ENCODE measurements at regions not wholly inside any gene's neighbourhood (a gene's known extent, or its start where the extent isn't known, plus 50 kb on each side); places are given as distances from the start of the nearest gene placed in this dataset.
"Not testable (repeated sequence)": the region's sequence is repeated elsewhere in the genome, so short reads cannot be mapped to it uniquely, and the experiment has no call there.

DNA sequence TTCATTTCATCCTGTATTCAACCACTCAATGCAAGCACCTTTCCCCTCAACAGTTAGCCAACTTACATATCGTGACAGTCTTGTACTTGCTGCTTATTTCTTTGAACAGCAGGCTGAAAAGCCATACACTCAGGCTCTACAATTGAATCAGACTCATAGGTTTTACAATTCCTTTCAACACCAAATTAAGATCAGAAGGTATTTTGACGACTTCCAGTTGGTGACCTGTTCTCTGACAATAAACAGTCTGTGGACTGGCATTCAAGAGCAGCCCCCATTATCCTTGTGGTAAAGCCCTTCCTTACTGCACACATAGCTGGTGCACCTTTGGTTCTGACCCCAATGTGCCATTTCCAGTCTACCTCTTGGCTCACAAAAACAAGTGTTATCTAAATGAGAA, 140.0 kb upstream of the MB21D2 start:
- ATAC-seq (ENCODE audit: insufficient read depth, low read depth) (no peak), DNase-seq (no peak)
- Histone ChIP-seq H3K4me1 (ENCODE audit: insufficient read depth, low read length) (no peaks in the 10 kb centered on the region), H3K9me3 (ENCODE audit: insufficient read depth, low read length, severe bottlenecking) (no peaks in the 10 kb centered on the region), H3K27ac (ENCODE audit: low read length) (no peak overlapping the region), H3K9ac (ENCODE audit: low read depth, low read length) (no peak overlapping the region), H2AFZ (ENCODE audit: low read depth, low read length) (no peak overlapping the region), H4K20me1 (ENCODE audit: insufficient read depth, low read length) (no peaks in the 10 kb centered on the region), H3K27me3 (ENCODE audit: insufficient read depth, low read length, poor library complexity) (peaks cover 4% of the 10 kb centered on the region), H3K4me2 (ENCODE audit: insufficient read depth, low read length) (no peak overlapping the region), H3K36me3 (ENCODE audit: insufficient read depth, low read length) (no peaks in the 10 kb centered on the region), H3K4me3 (ENCODE audit: low read depth in 1 of 2, low read length in 2 of 2) (no peak overlapping the region), H3K79me2 (ENCODE audit: insufficient read depth, low read length) (no peaks in the 10 kb centered on the region)
- no peak for TF ChIP-seq EZH2 (IDR thresholded peaks at IDR 0.05; ENCODE audit: borderline replicate concordance, low read depth, low read length, severe bottlenecking)
- TF ChIP-seq, protein P1, sequence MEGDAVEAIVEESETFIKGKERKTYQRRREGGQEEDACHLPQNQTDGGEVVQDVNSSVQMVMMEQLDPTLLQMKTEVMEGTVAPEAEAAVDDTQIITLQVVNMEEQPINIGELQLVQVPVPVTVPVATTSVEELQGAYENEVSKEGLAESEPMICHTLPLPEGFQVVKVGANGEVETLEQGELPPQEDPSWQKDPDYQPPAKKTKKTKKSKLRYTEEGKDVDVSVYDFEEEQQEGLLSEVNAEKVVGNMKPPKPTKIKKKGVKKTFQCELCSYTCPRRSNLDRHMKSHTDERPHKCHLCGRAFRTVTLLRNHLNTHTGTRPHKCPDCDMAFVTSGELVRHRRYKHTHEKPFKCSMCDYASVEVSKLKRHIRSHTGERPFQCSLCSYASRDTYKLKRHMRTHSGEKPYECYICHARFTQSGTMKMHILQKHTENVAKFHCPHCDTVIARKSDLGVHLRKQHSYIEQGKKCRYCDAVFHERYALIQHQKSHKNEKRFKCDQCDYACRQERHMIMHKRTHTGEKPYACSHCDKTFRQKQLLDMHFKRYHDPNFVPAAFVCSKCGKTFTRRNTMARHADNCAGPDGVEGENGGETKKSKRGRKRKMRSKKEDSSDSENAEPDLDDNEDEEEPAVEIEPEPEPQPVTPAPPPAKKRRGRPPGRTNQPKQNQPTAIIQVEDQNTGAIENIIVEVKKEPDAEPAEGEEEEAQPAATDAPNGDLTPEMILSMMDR (IDR thresholded peaks at IDR 0.05; ENCODE audit: borderline replicate concordance, extremely low read depth, low read length, poor library complexity, severe bottlenecking), result no peak

GRCh38 chr3:193060748-193061546, 143.3 kb upstream of the MB21D2 start:
- no peak overlapping the region for H3K4me3 ChIP-seq (ENCODE audit: low read depth in 1 of 2, low read length in 2 of 2)
- no peaks in the 10 kb centered on the region for H3K36me3 ChIP-seq (ENCODE audit: insufficient read depth, low read length)
- DNase-seq (no peak), ATAC-seq (ENCODE audit: insufficient read depth, low read depth) (no peak)
- no peak overlapping the region for H3K27ac ChIP-seq (ENCODE audit: low read length)
- H3K27me3 ChIP-seq (ENCODE audit: insufficient read depth, low read length, poor library complexity), result peaks cover 9% of the 10 kb centered on the region
- H3K79me2 ChIP-seq (ENCODE audit: insufficient read depth, low read length), result no peaks in the 10 kb centered on the region
- H3K4me2 ChIP-seq (ENCODE audit: insufficient read depth, low read length), result no peak overlapping the region
- no peaks in the 10 kb centered on the region for H3K9me3 ChIP-seq (ENCODE audit: insufficient read depth, low read length, severe bottlenecking)
- no peaks in the 10 kb centered on the region for H3K4me1 ChIP-seq (ENCODE audit: insufficient read depth, low read length)
- H2AFZ ChIP-seq (ENCODE audit: low read depth, low read length), result no peak overlapping the region
- no peaks in the 10 kb centered on the region for H4K20me1 ChIP-seq (ENCODE audit: insufficient read depth, low read length)
- H3K9ac ChIP-seq (ENCODE audit: low read depth, low read length), result no peak overlapping the region
- TF ChIP-seq, protein P1 (IDR thresholded peaks at IDR 0.05; ENCODE audit: borderline replicate concordance, extremely low read depth, low read length, poor library complexity, severe bottlenecking), result no peak
- no peak for TF ChIP-seq EZH2 (IDR thresholded peaks at IDR 0.05; ENCODE audit: borderline replicate concordance, low read depth, low read length, severe bottlenecking)

DNA sequence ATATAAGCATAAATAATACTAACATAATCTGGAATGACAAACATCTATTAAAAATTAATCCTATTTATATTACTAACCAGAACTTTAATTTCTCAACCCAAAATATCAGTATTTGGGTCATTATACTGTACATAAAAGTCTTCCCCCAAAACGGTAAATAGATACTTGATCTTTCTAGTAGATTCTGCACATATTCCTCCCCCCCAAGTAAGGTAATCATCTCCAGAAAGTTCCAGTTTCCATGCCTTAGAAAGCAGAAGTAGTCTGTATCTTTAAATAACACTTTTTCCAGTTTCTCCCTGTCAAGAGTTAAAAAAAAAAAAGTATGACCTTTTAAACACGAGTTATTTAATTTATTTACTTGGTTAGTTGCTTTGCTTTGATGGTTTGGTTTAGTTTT, 150.7 kb upstream of the MB21D2 start:
- no peak for TF ChIP-seq EZH2 (IDR thresholded peaks at IDR 0.05; ENCODE audit: borderline replicate concordance, low read depth, low read length, severe bottlenecking)
- TF ChIP-seq, protein P1 (IDR thresholded peaks at IDR 0.05; ENCODE audit: borderline replicate concordance, extremely low read depth, low read length, poor library complexity, severe bottlenecking), result no peak
- H3K4me2 ChIP-seq (ENCODE audit: insufficient read depth, low read length), result no peak overlapping the region
- no peak overlapping the region for H3K27ac ChIP-seq (ENCODE audit: low read length)
- H3K4me1 ChIP-seq (ENCODE audit: insufficient read depth, low read length), result no peaks in the 10 kb centered on the region
- peaks cover 4% of the 10 kb centered on the region for H3K27me3 ChIP-seq (ENCODE audit: insufficient read depth, low read length, poor library complexity)
- no peaks in the 10 kb centered on the region for H3K9me3 ChIP-seq (ENCODE audit: insufficient read depth, low read length, severe bottlenecking)
- no peak for ATAC-seq (ENCODE audit: insufficient read depth, low read depth)
- no peak for DNase-seq
- no peaks in the 10 kb centered on the region for H3K36me3 ChIP-seq (ENCODE audit: insufficient read depth, low read length)
- H4K20me1 ChIP-seq (ENCODE audit: insufficient read depth, low read length), result no peaks in the 10 kb centered on the region
- H3K79me2 ChIP-seq (ENCODE audit: insufficient read depth, low read length), result no peaks in the 10 kb centered on the region
- H2AFZ ChIP-seq (ENCODE audit: low read depth, low read length), result no peak overlapping the region
- H3K4me3 ChIP-seq (ENCODE audit: low read depth in 1 of 2, low read length in 2 of 2), result no peak overlapping the region
- H3K9ac ChIP-seq (ENCODE audit: low read depth, low read length), result no peak overlapping the region

DNA sequence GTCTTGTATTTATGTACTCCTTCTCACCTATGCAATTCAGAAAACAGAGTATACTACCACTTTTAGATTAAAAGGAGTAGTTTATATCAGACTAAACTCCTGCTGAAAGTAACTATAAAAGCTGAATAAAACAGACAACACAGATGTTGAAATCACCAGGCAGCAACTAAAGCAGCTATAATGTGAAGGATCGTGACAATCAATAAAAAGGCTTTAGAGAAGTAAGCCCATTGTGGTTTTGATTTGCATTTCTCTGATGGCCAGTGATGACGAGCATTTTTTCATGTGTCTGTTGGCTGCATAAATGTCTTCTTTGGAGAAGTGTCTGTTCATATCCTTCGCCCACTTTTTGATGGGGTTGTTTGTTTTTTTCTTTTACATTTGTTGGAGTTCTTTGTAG, 152.1 kb upstream of the MB21D2 start:
- not testable (repeated sequence) for H3K9me3 ChIP-seq (ENCODE audit: insufficient read depth, low read length, severe bottlenecking); H3K36me3 ChIP-seq (ENCODE audit: insufficient read depth, low read length); DNase-seq; H3K4me3 ChIP-seq (ENCODE audit: low read depth in 1 of 2, low read length in 2 of 2); H3K79me2 ChIP-seq (ENCODE audit: insufficient read depth, low read length); H3K4me2 ChIP-seq (ENCODE audit: insufficient read depth, low read length); H3K27me3 ChIP-seq (ENCODE audit: insufficient read depth, low read length, poor library complexity); H3K27ac ChIP-seq (ENCODE audit: low read length); H3K9ac ChIP-seq (ENCODE audit: low read depth, low read length); H3K4me1 ChIP-seq (ENCODE audit: insufficient read depth, low read length); H2AFZ ChIP-seq (ENCODE audit: low read depth, low read length); H4K20me1 ChIP-seq (ENCODE audit: insufficient read depth, low read length); ATAC-seq (ENCODE audit: insufficient read depth, low read depth)

All from DND-41 (cell line).